ENCODE measurements at regions not wholly inside any gene's neighbourhood (a gene's known extent, or its start where the extent isn't known, plus 50 kb on each side); places are given as distances from the start of the nearest gene placed in this dataset.

DNA sequence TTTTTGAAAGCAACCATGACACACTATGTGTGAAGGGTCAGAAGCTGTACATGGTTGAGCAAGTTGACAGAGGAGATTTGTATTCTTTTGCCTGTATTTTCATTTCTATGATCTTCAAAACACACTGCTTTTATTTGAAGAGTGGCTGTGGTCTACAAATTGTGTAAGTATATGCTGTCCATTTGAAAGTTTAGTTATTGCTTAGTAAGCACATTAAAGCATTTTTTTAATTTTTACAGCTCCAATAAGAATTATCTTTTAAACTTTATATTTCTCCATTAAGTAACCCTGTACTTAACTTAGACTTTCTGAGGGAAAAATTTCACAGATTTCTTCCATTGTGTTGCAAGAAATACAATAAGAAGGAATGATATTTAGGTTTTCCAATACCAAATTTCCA, 915.2 kb downstream of the SLC6A15 start:
- TF ChIP-seq, protein P1, sequence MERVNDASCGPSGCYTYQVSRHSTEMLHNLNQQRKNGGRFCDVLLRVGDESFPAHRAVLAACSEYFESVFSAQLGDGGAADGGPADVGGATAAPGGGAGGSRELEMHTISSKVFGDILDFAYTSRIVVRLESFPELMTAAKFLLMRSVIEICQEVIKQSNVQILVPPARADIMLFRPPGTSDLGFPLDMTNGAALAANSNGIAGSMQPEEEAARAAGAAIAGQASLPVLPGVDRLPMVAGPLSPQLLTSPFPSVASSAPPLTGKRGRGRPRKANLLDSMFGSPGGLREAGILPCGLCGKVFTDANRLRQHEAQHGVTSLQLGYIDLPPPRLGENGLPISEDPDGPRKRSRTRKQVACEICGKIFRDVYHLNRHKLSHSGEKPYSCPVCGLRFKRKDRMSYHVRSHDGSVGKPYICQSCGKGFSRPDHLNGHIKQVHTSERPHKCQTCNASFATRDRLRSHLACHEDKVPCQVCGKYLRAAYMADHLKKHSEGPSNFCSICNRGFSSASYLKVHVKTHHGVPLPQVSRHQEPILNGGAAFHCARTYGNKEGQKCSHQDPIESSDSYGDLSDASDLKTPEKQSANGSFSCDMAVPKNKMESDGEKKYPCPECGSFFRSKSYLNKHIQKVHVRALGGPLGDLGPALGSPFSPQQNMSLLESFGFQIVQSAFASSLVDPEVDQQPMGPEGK (CRISPR knock-in tag; IDR thresholded peaks at IDR 0.05; ENCODE audit: borderline replicate concordance): no peak
- TF ChIP-seq, protein P2, sequence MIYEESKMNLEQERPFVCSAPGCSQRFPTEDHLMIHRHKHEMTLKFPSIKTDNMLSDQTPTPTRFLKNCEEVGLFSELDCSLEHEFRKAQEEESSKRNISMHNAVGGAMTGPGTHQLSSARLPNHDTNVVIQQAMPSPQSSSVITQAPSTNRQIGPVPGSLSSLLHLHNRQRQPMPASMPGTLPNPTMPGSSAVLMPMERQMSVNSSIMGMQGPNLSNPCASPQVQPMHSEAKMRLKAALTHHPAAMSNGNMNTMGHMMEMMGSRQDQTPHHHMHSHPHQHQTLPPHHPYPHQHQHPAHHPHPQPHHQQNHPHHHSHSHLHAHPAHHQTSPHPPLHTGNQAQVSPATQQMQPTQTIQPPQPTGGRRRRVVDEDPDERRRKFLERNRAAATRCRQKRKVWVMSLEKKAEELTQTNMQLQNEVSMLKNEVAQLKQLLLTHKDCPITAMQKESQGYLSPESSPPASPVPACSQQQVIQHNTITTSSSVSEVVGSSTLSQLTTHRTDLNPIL (CRISPR knock-in tag; IDR thresholded peaks at IDR 0.05; ENCODE audit: low read depth): no peak
- TF ChIP-seq, protein P3, sequence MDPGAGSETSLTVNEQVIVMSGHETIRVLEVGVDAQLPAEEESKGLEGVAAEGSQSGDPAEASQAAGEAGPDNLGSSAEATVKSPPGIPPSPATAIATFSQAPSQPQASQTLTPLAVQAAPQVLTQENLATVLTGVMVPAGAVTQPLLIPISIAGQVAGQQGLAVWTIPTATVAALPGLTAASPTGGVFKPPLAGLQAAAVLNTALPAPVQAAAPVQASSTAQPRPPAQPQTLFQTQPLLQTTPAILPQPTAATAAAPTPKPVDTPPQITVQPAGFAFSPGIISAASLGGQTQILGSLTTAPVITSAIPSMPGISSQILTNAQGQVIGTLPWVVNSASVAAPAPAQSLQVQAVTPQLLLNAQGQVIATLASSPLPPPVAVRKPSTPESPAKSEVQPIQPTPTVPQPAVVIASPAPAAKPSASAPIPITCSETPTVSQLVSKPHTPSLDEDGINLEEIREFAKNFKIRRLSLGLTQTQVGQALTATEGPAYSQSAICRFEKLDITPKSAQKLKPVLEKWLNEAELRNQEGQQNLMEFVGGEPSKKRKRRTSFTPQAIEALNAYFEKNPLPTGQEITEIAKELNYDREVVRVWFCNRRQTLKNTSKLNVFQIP (CRISPR knock-in tag; IDR thresholded peaks at IDR 0.05; ENCODE audit: borderline replicate concordance, low read depth): no peak
- TF ChIP-seq RARB (CRISPR knock-in tag; IDR thresholded peaks at IDR 0.05) (no peak), BACH2 (CRISPR knock-in tag; IDR thresholded peaks at IDR 0.05; ENCODE audit: borderline replicate concordance) (no peak), PPARA (CRISPR knock-in tag; IDR thresholded peaks at IDR 0.05; ENCODE audit: borderline replicate concordance) (no peak), TCF4 (CRISPR knock-in tag; IDR thresholded peaks at IDR 0.05; ENCODE audit: borderline replicate concordance) (no peak), ZFP30 (CRISPR knock-in tag; IDR thresholded peaks at IDR 0.05) (no peak)
- TF ChIP-seq, protein P4, sequence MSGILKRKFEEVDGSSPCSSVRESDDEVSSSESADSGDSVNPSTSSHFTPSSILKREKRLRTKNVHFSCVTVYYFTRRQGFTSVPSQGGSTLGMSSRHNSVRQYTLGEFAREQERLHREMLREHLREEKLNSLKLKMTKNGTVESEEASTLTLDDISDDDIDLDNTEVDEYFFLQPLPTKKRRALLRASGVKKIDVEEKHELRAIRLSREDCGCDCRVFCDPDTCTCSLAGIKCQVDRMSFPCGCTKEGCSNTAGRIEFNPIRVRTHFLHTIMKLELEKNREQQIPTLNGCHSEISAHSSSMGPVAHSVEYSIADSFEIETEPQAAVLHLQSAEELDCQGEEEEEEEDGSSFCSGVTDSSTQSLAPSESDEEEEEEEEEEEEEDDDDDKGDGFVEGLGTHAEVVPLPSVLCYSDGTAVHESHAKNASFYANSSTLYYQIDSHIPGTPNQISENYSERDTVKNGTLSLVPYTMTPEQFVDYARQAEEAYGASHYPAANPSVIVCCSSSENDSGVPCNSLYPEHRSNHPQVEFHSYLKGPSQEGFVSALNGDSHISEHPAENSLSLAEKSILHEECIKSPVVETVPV (CRISPR knock-in tag; IDR thresholded peaks at IDR 0.05): no peak

All from SK-N-SH treated with all-trans-retinoic acid at 6 μM for 48 hours (cell line).